PC-3 (cell line): ENCODE measurements at regions not wholly inside any gene's neighbourhood (a gene's known extent, or its start where the extent isn't known, plus 50 kb on each side); places are given as distances from the start of the nearest gene placed in this dataset.

Experiments used
- CTCF ChIP-seq: fragments of 300-600 bp; sonication (generic); conservative IDR thresholded peaks from 2 replicates; pipeline ENCODE4 v1.5.1; 2017; ENCODE audit warnings: antibody characterized with exemption, low read depth, mild to moderate bottlenecking, low read length
- EZH2 ChIP-seq: fragments of 300-600 bp; sonication (generic); IDR thresholded peaks from one replicate; pipeline ENCODE4 v1.6.1; 2017; ENCODE audit warnings: antibody characterized with exemption, mild to moderate bottlenecking, low read length; ENCODE audit not compliant: unreplicated experiment
- EZH2phosphoT487 ChIP-seq: fragments of 300-600 bp; sonication (generic); IDR thresholded peaks from 2 replicates; pipeline ENCODE4 v1.6.1; 2018; ENCODE audit warnings: mild to moderate bottlenecking, antibody characterized with exemption, low read length, borderline replicate concordance

GRCh38 chr11:67820081-67820480 lies 145.7 kb upstream of the ALDH3B2 start:
- TF ChIP-seq CTCF (no peak), EZH2 (no peak), EZH2phosphoT487 (no peak)
